Skeletal muscle cell (primary cell): ENCODE measurements at regions not wholly inside any gene's neighbourhood (a gene's known extent, or its start where the extent isn't known, plus 50 kb on each side); places are given as distances from the start of the nearest gene placed in this dataset.

ENCODE experiments used
- DNase-seq: peaks from one replicate; pipeline ENCODE4 v3.0.0-alpha.2; 2010; ENCODE audit warnings: low read depth
- H3K4me3 ChIP-seq: 2 replicates; pipeline ENCODE4 v1.5.1; 2011; ENCODE audit warnings: low read depth, mild to moderate bottlenecking, control low read depth, low read length, moderate library complexity

- DNase-seq, result no peak
- no peak overlapping the region for H3K4me3 ChIP-seq
These were observed 142.7 kb downstream of the SIPA1L2 start for GRCh38 chr1:232487236-232487635.

- DNase-seq, result no peak
- no peak overlapping the region for H3K4me3 ChIP-seq
These were observed 143.3 kb downstream of the SIPA1L2 start for GRCh38 chr1:232486454-232487207.

- no peak for DNase-seq
- H3K4me3 ChIP-seq, result no peak overlapping the region
These were observed 143.9 kb downstream of the SIPA1L2 start for GRCh38 chr1:232486006-232486405.

- H3K4me3 ChIP-seq, result no peak overlapping the region
- DNase-seq, result no peak
These were observed 145.1 kb downstream of the SIPA1L2 start for GRCh38 chr1:232484856-232485255.

GRCh38 chr1:232483826-232484225 is 146.1 kb downstream of the SIPA1L2 start:
- no peak for DNase-seq
- H3K4me3 ChIP-seq, result no peak overlapping the region

- DNase-seq, result no peak
- no peak overlapping the region for H3K4me3 ChIP-seq
These were observed 148.8 kb downstream of the SIPA1L2 start for GRCh38 chr1:232481091-232481490.

- H3K4me3 ChIP-seq, result no peak overlapping the region
- DNase-seq, result peak; percentile 94
These were observed 152.2 kb downstream of the SIPA1L2 start for GRCh38 chr1:232477728-232478127.

- no peak for DNase-seq
- no peak overlapping the region for H3K4me3 ChIP-seq
These were observed 153.4 kb downstream of the SIPA1L2 start for GRCh38 chr1:232476538-232476950.

- no peak for DNase-seq
These were observed 155.1 kb downstream of the SIPA1L2 start for GRCh38 chr1:232474826-232475225.

GRCh38 chr1:232473900-232474299 is 156.0 kb downstream of the SIPA1L2 start:
- no peak overlapping the region for H3K4me3 ChIP-seq
- DNase-seq, result no peak

More at GRCh38 chr1:232474826-232475225, 155.1 kb downstream of the SIPA1L2 start:
- H3K4me3 ChIP-seq, result no peak overlapping the region

GRCh38 chr1:232473324-232473723 is 156.6 kb downstream of the SIPA1L2 start:
- no peak overlapping the region for H3K4me3 ChIP-seq
- no peak for DNase-seq

GRCh38 chr1:232472485-232473041 is 157.4 kb downstream of the SIPA1L2 start:
- peak; percentile 50 for DNase-seq
- no peak overlapping the region for H3K4me3 ChIP-seq

- no peak overlapping the region for H3K4me3 ChIP-seq
- DNase-seq, result no peak
These were observed 158.7 kb downstream of the SIPA1L2 start for GRCh38 chr1:232471250-232471649.

GRCh38 chr1:232470711-232471110 is 159.2 kb downstream of the SIPA1L2 start:
- H3K4me3 ChIP-seq, result no peak overlapping the region
- DNase-seq, result no peak

- no peak for DNase-seq
These were observed 161.7 kb downstream of the SIPA1L2 start for GRCh38 chr1:232468249-232468648.

GRCh38 chr1:232467073-232467760 is 162.7 kb downstream of the SIPA1L2 start:
- H3K4me3 ChIP-seq, result no peak overlapping the region
- DNase-seq, result no peak

More at GRCh38 chr1:232468249-232468648, 161.7 kb downstream of the SIPA1L2 start:
- H3K4me3 ChIP-seq, result no peak overlapping the region

- no peak for DNase-seq
- H3K4me3 ChIP-seq, result no peak overlapping the region
These were observed 165.6 kb downstream of the SIPA1L2 start for GRCh38 chr1:232464325-232464724.

- no peak for DNase-seq
- H3K4me3 ChIP-seq, result no peak overlapping the region
These were observed 166.7 kb downstream of the SIPA1L2 start for GRCh38 chr1:232463225-232463624.

- no peak for DNase-seq
- H3K4me3 ChIP-seq, result no peak overlapping the region
These were observed 167.7 kb downstream of the SIPA1L2 start for GRCh38 chr1:232462213-232462612.

GRCh38 chr1:232459826-232460225 is 170.1 kb downstream of the SIPA1L2 start:
- no peak overlapping the region for H3K4me3 ChIP-seq
- DNase-seq, result no peak

- no peak for DNase-seq
- H3K4me3 ChIP-seq, result no peak overlapping the region
These were observed 170.8 kb downstream of the SIPA1L2 start for GRCh38 chr1:232459087-232459486.
